ENCODE measurements at regions not wholly inside any gene's neighbourhood (a gene's known extent, or its start where the extent isn't known, plus 50 kb on each side); places are given as distances from the start of the nearest gene placed in this dataset.
A peak's percentile ranks its signal among the peaks of the same experiment; 100 is the strongest.
"Not testable (repeated sequence)": the region's sequence is repeated elsewhere in the genome, so short reads cannot be mapped to it uniquely, and the experiment has no call there.

- DNase-seq, result no peak
Measured at GRCh38 chr5:143962201-143962600, 150.2 kb downstream of the HMHB1 start.

DNA sequence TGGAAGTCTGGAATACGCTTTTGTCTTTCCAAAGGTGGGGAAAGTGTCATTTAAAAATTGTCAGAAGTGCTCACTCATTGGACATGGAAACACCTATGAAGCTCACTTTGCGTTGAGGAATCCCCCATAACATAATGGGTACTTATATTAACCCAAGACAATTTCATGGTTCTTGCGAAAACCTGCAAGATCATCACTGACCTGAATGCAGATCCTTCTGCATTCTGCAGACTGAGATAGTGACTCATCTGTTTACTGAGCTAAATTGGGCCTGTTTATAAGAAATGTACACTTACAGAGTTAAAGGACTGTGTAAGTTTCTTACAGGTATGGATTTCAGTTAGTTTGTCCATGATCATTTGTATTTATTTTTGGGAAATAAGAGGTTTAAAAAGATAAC, 153.0 kb downstream of the HMHB1 start:
- DNase-seq, result no peak

DNA sequence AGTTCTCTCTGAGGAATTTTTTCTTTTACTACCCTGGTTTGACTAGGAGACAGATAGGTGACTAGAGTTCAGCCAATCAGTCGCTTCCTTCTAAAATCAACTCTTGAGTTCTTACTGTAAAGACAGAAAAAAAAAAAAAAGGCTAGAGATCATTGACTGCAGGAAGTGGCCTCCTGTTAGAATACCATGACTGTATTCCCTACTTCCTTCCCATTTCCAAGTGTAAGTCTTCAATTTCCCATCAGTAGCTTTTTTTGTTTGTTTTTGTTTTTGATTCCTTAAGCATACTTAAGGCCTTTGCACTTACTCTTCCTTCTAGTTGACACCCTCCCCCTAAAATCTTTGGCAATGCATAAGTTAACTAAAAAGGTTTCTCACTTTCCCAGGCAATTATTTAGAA, 154.3 kb downstream of the HMHB1 start:
- DNase-seq, result no peak

DNA sequence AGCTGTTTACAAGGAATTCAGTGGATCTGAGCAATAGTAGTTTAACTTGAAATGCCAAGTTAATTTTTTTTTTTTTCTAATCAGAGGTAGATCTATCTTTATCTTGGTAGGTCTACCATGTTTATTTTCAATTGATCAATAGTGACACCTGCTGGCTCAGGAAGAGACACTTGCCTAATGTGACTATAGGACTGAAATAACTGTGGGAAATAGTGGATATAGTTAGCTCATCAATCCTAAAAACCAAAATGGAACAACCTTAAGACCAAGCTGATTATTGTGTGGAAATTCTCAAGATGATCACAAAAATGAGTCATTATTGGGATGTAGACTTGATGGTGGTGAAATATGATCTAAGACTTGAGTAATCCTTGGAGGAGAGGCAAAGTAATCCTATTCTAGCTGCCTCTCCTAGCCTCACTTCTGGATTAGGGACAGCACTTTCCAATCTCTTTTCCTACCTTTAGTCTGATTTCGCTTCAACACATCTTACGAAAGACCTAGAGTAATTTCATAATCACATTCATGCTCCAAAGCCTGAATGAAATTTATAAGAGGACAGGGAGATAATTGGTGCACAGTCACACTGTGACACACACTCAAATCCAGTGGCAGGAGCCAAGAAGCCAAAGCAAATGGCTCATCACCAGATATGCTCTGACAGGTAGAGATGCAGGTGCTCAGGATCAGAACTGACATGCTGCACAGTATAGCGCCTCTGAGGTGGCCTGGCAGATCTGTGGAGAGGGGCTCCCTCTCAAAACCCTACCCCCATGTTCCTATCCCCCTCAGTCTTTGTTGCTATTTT, 156.3 kb downstream of the HMHB1 start:
- peak; percentile 32 for DNase-seq

GRCh38 chr5:143970159-143970558, 158.2 kb downstream of the HMHB1 start:
- DNase-seq, result no peak

GRCh38 chr5:143972068-143972467, 160.1 kb downstream of the HMHB1 start:
- DNase-seq, result no peak

GRCh38 chr5:143976055-143976454, 164.1 kb downstream of the HMHB1 start:
- DNase-seq, result no peak

DNA sequence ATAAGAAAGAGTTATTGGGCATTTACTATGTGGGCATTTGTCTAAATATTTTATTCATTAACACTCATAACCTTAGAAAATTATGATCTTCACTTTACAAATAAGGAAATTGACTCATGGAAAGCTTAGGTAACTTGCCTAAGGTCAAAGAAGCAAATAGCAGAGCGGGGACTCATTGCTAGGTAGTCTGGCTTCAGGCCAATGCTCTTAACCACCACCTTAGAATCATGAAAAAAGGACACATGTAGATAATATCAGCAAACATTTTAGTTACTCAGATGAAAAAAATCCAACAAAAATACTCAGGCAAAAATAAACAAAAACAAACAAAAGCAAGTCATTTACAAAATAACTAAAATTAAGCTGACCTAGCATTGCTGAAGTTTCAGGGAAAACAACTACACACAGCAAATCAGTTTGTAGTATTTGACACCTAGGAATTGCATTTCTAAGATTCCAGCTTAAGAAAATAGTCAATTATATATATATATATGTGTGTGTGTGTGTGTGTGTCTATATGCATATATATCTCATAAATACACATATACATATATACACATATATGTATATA, 166.0 kb downstream of the HMHB1 start:
- no peak for DNase-seq

DNA sequence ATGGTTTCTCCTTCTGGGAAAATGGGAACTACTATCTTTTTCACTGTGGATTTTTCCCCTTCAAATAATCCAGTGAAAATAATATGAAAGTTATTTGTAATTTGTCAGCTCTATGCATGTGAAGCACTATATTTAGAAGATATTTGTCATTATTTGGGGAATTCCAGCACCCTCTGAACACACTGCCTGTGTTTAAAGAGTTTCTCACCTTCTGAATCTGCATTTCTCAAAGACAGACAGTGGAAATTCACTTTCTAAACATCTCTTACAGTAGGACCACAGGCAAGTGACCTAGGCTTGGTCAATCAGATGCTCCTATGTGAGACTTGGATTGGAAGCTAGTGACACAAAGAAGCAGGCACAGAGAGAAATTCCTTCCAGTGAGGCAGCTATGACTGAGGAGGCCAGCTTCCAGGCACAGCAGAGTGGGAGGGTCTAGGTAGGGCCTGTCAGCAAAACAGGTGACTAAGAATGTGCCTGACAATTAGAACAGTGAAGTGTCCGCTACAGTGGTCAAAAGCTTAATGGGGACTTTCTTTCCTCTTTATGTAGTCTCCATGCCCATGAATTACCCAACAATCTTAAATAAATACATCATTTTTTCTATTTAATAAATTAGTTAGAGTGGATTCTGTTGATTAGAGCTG, 167.2 kb downstream of the HMHB1 start:
- DNase-seq, result no peak

DNA sequence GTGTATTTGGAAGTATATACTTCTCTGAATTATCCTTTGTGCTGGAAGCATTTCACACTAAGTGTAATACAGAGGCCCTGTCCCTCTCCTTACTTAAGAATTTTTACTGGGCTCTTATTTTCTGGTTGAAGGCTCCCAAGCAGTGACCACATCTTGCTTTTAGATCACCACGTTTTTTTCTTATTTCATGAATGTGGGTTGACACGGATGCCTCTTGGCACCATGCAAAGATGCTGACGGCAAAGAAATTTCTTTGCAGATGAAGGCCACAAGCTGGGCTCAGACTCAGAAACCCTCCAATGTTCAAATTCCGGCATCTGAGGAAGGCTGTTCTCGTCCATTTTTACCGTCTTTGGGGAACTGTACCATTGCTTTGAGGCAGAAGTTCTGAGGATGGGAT, 168.5 kb downstream of the HMHB1 start:
- DNase-seq, result no peak

DNA sequence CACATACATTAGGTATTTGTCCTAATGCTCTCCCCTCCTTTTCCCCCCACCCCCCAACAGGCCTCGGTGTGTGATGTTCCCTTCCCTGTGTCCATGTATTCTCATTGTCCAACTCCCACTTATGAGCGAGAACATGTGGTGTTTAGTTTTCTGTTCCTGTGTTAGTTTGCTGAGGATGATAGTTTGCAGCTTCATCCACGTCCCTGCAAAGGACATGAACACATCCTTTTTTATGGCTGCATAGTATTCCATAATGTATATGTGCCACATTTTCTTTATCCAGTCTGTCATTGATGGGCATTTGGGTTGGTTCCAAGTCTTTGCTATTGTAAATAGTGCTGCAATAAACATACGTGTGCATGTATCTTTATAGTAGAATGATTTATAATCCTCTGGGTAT, 171.0 kb downstream of the HMHB1 start:
- not testable (repeated sequence) for DNase-seq

DNA sequence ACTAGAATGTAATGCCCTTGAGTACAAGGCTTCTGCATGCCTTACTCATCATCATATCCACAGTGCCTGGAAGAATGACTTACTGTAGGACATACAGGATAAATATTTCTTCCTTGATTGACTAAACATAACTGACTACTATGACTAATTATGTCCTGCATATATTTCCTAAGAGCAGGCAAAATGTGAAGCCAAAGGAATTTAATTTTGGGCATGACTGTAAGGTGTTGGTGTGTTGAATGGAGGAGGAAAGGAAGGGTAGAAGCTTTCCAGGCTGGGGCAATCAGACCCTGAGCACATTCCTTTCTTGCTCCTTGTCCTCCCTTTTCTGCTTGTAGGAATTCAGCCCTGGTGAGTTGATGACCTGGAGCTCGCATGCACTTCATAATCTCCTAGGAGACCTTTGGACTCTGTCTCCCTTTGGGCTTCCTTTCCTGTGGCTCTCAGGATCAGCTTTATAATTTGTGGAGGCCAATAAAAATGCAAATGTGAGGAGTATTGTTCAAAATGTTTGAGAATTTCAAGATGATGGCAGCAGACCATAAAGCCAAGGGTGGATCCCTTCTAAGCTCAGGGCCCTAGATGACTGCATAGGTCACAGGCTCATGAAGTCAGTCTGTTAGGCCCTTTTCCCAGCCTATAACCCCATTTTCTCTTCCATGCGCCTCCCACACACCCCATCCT, 174.0 kb downstream of the HMHB1 start:
- DNase-seq, result no peak

DNA sequence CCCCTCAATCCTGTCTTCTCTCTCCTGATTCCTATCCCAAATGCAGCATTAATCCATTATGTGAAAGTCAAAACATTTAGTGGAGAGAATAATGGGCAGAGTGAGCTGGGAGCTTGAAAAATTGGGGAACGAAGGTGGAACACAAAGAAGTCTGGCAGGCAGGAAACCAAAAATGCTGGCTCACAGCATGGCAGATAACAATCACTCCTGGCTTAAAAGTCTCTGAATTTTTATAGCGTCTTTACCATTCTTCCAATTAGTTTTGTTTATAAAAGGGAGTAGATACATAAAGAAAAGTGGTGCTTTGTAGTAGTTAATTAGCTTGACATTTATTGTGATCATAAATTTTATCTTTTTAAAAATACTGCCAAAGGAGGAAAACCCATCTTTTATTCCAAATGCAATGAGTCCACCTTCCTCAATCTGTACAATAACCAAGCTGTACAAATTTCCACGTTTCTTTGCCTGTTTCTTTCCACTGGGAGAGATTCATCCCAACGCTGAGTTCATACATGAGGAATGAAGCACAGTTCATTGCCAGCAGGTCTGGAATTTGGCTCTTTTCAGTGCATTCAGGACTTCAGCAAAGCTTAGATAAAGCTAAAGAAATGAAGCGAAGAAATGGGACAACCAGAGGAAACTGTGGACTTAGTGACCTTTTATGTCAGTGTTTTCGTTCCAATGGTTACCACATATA, 174.7 kb downstream of the HMHB1 start:
- no peak for DNase-seq

- DNase-seq, result no peak
Measured at GRCh38 chr5:143987264-143987663, 175.3 kb downstream of the HMHB1 start.

DNA sequence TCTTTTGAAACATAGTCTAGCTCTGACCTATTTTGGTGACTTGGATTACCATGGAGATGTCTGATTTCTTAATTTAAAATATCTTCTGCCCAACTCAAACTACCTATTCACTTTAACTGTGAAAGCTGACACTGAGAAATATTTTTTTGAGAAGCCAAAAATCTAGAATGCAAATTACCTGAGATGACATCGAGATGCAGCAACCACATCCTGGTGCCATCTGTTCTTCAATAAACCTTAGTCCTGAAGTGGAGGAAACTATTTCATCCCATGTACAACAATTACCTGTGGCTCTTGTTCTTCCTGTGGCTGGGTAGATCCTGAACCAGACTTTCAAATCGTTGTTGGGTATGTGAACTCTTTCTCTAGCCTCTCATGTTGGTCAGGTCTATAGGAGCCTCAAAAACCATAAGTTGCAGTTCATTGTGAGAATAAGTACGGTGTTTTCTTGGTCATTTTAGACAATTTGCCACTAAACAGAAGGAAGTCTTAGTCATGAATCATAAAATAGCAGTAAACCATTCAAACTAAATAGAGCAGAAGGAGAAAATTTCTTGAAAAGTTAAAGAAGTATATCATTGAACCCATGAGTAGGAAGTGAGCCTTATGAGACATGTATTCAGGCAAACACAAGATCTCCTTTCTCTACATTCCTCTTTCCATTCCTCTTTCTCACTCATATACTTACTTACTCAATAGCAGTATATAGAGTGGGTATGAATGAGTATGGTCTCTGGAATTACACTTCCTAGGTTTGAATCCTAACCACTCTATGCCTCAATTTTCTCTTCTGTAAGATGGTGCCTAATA, 176.0 kb downstream of the HMHB1 start:
- DNase-seq, result no peak

GRCh38 chr5:143992496-143992895, 178.0 kb downstream of the YIPF5 start:
- no peak for DNase-seq

DNA sequence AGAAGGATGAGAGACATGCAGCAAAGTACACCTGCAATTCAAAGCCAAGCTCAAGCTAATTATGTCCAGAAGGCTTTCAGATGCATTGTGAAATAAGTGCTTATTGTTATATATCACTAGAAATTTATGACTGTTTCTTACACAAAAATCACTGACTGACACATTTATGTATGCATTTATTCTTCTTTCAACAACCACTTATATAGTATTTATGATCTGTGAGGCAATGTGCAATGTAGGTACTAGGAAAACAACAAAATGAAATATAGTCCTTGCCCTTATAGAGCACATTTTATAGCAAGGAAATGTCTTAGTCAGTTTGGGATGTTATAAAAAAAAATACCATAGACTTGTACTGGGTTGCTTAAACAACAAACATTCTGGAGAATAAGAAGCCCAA, 167.6 kb downstream of the YIPF5 start:
- no peak for DNase-seq

GRCh38 chr5:144003636-144004035, 166.8 kb downstream of the YIPF5 start:
- DNase-seq, result no peak

DNA sequence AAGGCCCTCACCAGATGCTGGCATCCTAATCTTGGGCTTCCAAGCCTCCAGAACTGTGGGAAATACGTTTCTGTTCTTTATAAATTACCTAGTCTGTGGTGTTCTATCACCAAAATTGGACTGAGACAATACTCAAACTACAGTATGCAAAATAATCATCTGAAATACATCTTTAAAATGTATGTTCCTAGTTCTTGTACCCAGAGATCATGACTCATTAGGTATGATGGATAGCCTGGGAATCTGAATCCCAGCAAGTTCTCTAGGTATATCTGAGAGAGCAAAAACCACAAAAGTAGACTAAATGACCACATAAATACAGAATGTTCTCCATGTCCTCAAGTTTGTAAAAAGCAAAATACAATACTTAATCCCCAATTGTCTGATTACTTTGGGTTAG, 166.3 kb downstream of the YIPF5 start:
- no peak for DNase-seq

DNA sequence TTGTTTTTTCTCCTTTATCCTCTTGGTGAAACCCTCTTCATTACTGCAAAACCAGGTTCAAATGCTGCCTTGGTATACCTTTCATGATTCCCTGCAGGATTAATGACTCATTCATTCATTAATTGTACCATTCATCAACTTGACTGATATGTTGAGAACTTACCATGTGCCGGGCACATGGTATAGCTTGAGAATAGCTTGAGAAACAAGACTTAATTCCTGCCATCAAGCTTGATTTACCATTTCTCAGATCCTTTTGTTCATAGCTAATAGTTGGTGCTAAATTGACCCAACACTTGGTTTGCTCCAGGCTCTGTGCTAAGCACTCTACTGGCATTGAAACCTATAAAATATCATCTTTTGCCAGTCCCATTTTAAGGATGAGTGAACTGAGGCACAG, 165.7 kb downstream of the YIPF5 start:
- no peak for DNase-seq

DNA sequence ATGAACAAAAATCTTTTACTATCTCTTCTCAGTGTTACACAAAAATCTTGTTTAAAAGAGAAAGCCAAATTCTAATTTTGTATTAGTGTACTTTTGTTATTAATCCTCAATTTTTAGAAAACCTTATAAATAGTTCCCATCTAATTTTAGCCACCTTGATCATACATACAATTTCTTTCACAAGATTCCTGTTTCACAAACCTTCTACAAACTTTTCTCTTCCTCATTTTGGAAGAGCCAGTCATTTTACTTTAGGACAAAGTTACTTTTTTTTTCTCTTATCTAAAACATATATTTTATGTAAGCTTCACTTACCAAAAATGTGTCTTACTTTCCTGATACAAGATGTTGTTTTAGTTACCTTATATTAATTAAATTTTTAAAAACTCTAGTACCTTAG, 161.3 kb downstream of the YIPF5 start:
- no peak for DNase-seq

DNA sequence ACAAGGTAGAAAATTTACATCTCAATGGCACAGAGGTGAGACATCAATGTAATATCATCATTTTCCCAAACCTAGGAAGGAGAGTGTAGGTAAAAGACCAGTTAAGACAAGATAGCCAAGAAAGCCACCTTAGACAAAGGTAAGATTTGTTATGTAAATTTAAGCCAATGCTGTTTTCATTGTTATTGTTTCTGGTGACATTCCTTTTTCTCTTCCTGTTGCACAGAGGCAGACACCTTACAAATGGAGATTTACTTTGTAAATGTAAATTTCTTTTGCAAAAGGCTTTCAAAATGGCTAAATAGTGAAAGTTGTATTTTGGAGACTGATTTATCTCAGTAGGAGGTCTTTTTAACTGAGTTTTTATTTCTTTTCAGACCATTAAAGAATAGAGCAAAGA, 159.1 kb downstream of the YIPF5 start:
- no peak for DNase-seq

All from CD4-positive, alpha-beta T cell treated with Interleukin-10 for 1 hour (primary cell).